Astrocyte (in vitro differentiated cells and primary cell): ENCODE measurements at regions not wholly inside any gene's neighbourhood (a gene's known extent, or its start where the extent isn't known, plus 50 kb on each side); places are given as distances from the start of the nearest gene placed in this dataset.

Experiments
- EZH2 ChIP-seq: IDR thresholded peaks from 2 replicates; pipeline ENCODE4 v1.6.1; 2012; ENCODE audit warnings: mild to moderate bottlenecking, low read length, inconsistent platforms; ENCODE audit not compliant: insufficient read depth
- TF ChIP-seq, protein P1 (sequence below): IDR thresholded peaks from 2 replicates; pipeline ENCODE4 v1.5.1; 2011; ENCODE audit warnings: low read depth, mild to moderate bottlenecking, inconsistent platforms, low read length, moderate library complexity; ENCODE audit not compliant: insufficient read depth

DNA sequence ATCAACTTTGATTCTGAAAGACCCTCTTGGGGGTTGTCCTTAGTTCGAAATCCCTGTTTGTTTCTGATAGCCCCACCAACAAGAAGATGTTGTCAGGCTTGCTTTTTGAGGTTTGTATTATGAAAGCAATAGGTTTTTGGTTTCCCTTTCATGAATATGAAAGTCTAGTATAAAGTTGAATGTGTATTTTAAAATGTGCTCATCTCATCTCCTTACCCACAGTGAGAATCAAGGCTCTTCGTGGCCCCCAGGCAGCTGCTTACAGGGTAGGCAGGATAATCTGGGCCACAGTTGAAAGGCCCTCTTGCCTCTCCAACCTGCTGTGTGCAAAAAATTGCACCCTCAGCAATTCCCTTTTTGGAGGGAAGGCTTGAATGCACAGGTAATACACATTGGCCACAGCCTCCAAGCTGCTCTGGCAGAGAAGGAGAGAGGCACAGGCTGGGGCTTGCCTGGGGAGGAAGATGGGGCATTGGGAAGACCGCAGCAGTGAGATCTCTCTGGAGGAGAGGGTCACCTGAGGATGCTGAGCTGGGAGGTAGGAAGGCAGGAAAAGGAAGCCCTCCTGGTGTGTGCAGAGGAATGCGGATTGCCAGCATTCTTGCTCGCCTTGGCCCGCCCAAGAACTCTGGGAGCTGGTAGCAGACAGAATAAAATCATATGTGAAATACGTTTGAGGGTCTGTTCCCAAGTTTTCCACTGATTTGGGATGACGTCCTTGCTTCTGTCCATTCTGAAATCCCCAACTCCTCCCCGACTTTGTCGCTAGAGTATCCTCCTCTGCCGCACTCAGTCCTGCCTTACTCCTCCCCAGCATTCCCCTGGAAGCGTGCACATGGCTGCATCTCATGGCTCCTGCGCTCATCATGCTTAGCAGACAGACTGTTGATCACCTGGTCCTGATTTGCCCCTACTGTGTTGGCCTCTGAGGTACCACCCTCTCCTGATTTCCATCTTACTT is 196.4 kb downstream of the RPLP1 start:
- TF ChIP-seq, protein P1, sequence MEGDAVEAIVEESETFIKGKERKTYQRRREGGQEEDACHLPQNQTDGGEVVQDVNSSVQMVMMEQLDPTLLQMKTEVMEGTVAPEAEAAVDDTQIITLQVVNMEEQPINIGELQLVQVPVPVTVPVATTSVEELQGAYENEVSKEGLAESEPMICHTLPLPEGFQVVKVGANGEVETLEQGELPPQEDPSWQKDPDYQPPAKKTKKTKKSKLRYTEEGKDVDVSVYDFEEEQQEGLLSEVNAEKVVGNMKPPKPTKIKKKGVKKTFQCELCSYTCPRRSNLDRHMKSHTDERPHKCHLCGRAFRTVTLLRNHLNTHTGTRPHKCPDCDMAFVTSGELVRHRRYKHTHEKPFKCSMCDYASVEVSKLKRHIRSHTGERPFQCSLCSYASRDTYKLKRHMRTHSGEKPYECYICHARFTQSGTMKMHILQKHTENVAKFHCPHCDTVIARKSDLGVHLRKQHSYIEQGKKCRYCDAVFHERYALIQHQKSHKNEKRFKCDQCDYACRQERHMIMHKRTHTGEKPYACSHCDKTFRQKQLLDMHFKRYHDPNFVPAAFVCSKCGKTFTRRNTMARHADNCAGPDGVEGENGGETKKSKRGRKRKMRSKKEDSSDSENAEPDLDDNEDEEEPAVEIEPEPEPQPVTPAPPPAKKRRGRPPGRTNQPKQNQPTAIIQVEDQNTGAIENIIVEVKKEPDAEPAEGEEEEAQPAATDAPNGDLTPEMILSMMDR = no peak
- no peak for TF ChIP-seq EZH2
